PC-3 (cell line): ENCODE measurements at regions not wholly inside any gene's neighbourhood (a gene's known extent, or its start where the extent isn't known, plus 50 kb on each side); places are given as distances from the start of the nearest gene placed in this dataset.

ENCODE experiments used
- ATAC-seq: fragments of 200-7000 bp; cut with Tn5 transposase; 2 replicates; pipeline ENCODE4 v1.9.1; 2020; ENCODE audit warnings: mild to moderate bottlenecking, moderate library complexity
- BruUV-seq: library from RNA; stranded (reverse); fragments of 400-500 nt; replicated peaks from 2 replicates; lab custom pipeline; 2021; lab: Mats Ljungman, UMichigan
- CTCF ChIA-PET: fragments of 300-600 bp; sonication (Branson Sonifier 250); formaldehyde crosslinking; loops from one replicate; lab custom pipeline; 2022; ENCODE audit warnings: antibody characterized with exemption; lab: Charles Lee
- POLR2A ChIA-PET: fragments of 300-600 bp; sonication (Branson Sonifier 250); formaldehyde crosslinking; loops from one replicate; lab custom pipeline; 2022; ENCODE audit warnings: antibody characterized with exemption; ENCODE audit not compliant: unreplicated experiment; lab: Charles Lee
- DNase-seq: peaks from one replicate; pipeline ENCODE4 v3.0.0-alpha.2; 2015
- H2AFZ ChIP-seq: fragments of 300-600 bp; sonication (generic); 2 replicates; pipeline ENCODE4 v1.6.0; 2016; ENCODE audit warnings: antibody characterized with exemption, low read length
- H3F3A ChIP-seq: fragments of 300-600 bp; sonication (generic); one replicate; pipeline ENCODE4 v1.6.0; 2017; ENCODE audit warnings: antibody characterized with exemption, low read length, control low read depth, mild to moderate bottlenecking; ENCODE audit not compliant: unreplicated experiment
- H3K27ac ChIP-seq: fragments of 300-600 bp; sonication (generic); 2 replicates; pipeline ENCODE4 v1.5.1; 2016; ENCODE audit warnings: mild to moderate bottlenecking, low read length
- H3K27me3 ChIP-seq: fragments of 300-600 bp; sonication (generic); 2 replicates; pipeline ENCODE4 v1.6.1; 2016; ENCODE audit warnings: low read length, mixed read lengths
- H3K36me3 ChIP-seq: fragments of 300-600 bp; sonication (generic); 2 replicates; pipeline ENCODE4 v1.6.1; 2016; ENCODE audit warnings: low read depth, mixed run types, low read length, mixed read lengths
- H3K4me1 ChIP-seq: fragments of 300-600 bp; sonication (generic); 2 replicates; pipeline ENCODE4 v1.5.1; 2016; ENCODE audit warnings: low read length; ENCODE audit not compliant: insufficient read depth
- H3K4me2 ChIP-seq: fragments of 300-600 bp; sonication (generic); 2 replicates; pipeline ENCODE4 v1.6.0; 2016; ENCODE audit warnings: low read length
- H3K4me3 ChIP-seq: fragments of 300-600 bp; sonication (generic); 2 replicates; pipeline ENCODE4 v1.5.1; 2016; ENCODE audit warnings: mild to moderate bottlenecking, low read length, mixed read lengths
- H3K79me2 ChIP-seq: fragments of 300-600 bp; sonication (generic); 2 replicates; pipeline ENCODE4 v1.6.1; 2017; ENCODE audit warnings: low read length, mixed read lengths
- H3K9ac ChIP-seq: fragments of 300-600 bp; sonication (generic); 2 replicates; pipeline ENCODE4 v1.6.0; 2016; ENCODE audit warnings: mild to moderate bottlenecking, low read length
- H3K9me2 ChIP-seq: fragments of 300-600 bp; sonication (generic); replicated peaks from 2 replicates; pipeline ENCODE4 v1.6.1; 2016; ENCODE audit warnings: mixed run types, low read length, mixed read lengths
- H3K9me3 ChIP-seq: fragments of 300-600 bp; sonication (generic); 2 replicates; pipeline ENCODE4 v1.6.1; 2016; ENCODE audit warnings: low read length, mixed read lengths
- H4K20me1 ChIP-seq: fragments of 300-600 bp; sonication (generic); 2 replicates; pipeline ENCODE4 v1.6.1; 2016; ENCODE audit warnings: low read length, mixed read lengths
- EZH2 ChIP-seq: fragments of 300-600 bp; sonication (generic); IDR thresholded peaks from one replicate; pipeline ENCODE4 v1.6.1; 2017; ENCODE audit warnings: antibody characterized with exemption, mild to moderate bottlenecking, low read length; ENCODE audit not compliant: unreplicated experiment
- EZH2phosphoT487 ChIP-seq: fragments of 300-600 bp; sonication (generic); IDR thresholded peaks from 2 replicates; pipeline ENCODE4 v1.6.1; 2018; ENCODE audit warnings: mild to moderate bottlenecking, antibody characterized with exemption, low read length, borderline replicate concordance
- intact Hi-C: fragments of 100-400 bp; cut with micrococcal nuclease; formaldehyde crosslinking; loops from 2 replicates; pipeline ENCODE4 v1.9.0; 2023
- TF ChIP-seq, protein P1 (sequence below): fragments of 300-600 bp; sonication (generic); conservative IDR thresholded peaks from 2 replicates; pipeline ENCODE4 v1.5.1; 2017; ENCODE audit warnings: antibody characterized with exemption, low read depth, mild to moderate bottlenecking, low read length

DNA sequence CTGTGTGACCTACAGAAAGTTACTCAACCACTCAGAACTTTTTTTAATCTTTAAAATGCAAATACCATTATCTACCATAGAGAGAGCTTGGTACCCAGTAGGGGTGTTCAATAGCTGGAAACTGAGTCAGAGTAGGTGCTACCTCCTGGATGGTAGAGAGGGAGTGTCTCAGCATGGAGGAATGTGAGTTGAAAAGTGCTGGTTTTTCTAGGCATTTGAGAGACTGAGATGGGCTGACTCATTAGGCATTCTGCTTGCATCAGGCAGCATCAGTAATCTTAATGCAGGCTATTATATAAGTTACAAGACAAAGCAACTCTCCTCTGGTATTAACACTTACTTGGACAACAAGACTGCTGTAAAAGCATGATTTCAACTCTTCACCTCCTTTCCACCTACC, 70.9 kb upstream of the ARHGEF9 start:
- no peak overlapping the region for H2AFZ ChIP-seq
- TF ChIP-seq EZH2phosphoT487, result no peak
- TF ChIP-seq, protein P1, sequence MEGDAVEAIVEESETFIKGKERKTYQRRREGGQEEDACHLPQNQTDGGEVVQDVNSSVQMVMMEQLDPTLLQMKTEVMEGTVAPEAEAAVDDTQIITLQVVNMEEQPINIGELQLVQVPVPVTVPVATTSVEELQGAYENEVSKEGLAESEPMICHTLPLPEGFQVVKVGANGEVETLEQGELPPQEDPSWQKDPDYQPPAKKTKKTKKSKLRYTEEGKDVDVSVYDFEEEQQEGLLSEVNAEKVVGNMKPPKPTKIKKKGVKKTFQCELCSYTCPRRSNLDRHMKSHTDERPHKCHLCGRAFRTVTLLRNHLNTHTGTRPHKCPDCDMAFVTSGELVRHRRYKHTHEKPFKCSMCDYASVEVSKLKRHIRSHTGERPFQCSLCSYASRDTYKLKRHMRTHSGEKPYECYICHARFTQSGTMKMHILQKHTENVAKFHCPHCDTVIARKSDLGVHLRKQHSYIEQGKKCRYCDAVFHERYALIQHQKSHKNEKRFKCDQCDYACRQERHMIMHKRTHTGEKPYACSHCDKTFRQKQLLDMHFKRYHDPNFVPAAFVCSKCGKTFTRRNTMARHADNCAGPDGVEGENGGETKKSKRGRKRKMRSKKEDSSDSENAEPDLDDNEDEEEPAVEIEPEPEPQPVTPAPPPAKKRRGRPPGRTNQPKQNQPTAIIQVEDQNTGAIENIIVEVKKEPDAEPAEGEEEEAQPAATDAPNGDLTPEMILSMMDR, result no peak
- TF ChIP-seq EZH2, result no peak
- DNase-seq, result no peak
- H3K4me3 ChIP-seq, result no peak overlapping the region
- H3K27ac ChIP-seq, result no peak overlapping the region
- no TSS peak for BruUV-seq
- no peaks in the 10 kb centered on the region for H3K27me3 ChIP-seq
- CTCF ChIA-PET, result no interaction called here
- H4K20me1 ChIP-seq, result no peaks in the 10 kb centered on the region
- ATAC-seq, result no peak
- no peaks in the 10 kb centered on the region for H3F3A ChIP-seq
- POLR2A ChIA-PET, result no interaction called here
- no peaks in the 10 kb centered on the region for H3K9me3 ChIP-seq
- intact Hi-C loops, result no loop called here
- no peaks in the 10 kb centered on the region for H3K36me3 ChIP-seq
- H3K9me2 ChIP-seq, result no peaks in the 10 kb centered on the region
- no peaks in the 10 kb centered on the region for H3K79me2 ChIP-seq
- no peak overlapping the region for H3K9ac ChIP-seq
- no peaks in the 10 kb centered on the region for H3K4me1 ChIP-seq
- no peak overlapping the region for H3K4me2 ChIP-seq

DNA sequence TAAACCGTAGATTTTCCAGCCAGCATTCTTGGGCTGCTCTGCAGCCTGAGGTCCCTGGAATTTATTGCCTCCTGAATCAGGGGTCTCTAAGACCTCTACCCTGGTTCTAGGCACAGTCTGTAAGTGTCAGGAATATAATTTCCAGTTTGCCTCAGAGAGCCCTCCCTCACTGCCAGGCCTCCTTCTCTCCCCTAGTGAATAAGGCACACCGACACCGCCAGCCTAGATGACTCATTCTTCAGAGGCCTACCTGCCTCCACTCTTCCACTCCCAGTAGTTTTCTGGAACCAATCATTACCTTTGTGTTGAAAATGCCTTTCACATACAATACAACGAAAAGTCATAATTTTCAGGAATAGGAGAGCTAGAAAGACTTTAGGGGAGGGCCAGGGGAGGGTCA, 50.3 kb upstream of the ARHGEF9 start:
- H3K79me2 ChIP-seq, result no peaks in the 10 kb centered on the region
- DNase-seq, result no peak
- ChIA-PET CTCF (no interaction called here), POLR2A (no interaction called here)
- no peak overlapping the region for H3K4me3 ChIP-seq
- H3K9me2 ChIP-seq, result no peaks in the 10 kb centered on the region
- no peaks in the 10 kb centered on the region for H3F3A ChIP-seq
- no peak overlapping the region for H2AFZ ChIP-seq
- H4K20me1 ChIP-seq, result no peaks in the 10 kb centered on the region
- H3K4me1 ChIP-seq, result no peaks in the 10 kb centered on the region
- no peak for ATAC-seq
- no peak for TF ChIP-seq EZH2
- TF ChIP-seq EZH2phosphoT487, result no peak
- intact Hi-C loops, result no loop called here
- H3K27me3 ChIP-seq, result no peaks in the 10 kb centered on the region
- H3K4me2 ChIP-seq, result no peak overlapping the region
- H3K9ac ChIP-seq, result no peak overlapping the region
- H3K27ac ChIP-seq, result no peak overlapping the region
- H3K9me3 ChIP-seq, result no peaks in the 10 kb centered on the region
- no peaks in the 10 kb centered on the region for H3K36me3 ChIP-seq
- BruUV-seq, result no TSS peak
